Right atrium auricular region (tissue), 2 donors: ENCODE measurements at regions not wholly inside any gene's neighbourhood (a gene's known extent, or its start where the extent isn't known, plus 50 kb on each side); places are given as distances from the start of the nearest gene placed in this dataset.

Source experiments
- DNase-seq: peaks from one replicate; pipeline ENCODE4 v3.0.0-alpha.2; 2019; ENCODE audit warnings: low spot score
- H3K27ac ChIP-seq, 2 donors: fragments of 200-600 bp; sonication (generic); 1 replicate in 1 of 2; 2 replicates in 1 of 2; pipeline ENCODE4 v1.5.1; 2016 to 2019
- H3K27me3 ChIP-seq, 2 donors: fragments of 200-600 bp; sonication (generic); one replicate each; pipeline versions ENCODE4 v1.5.1 to v1.6.0; 2017 to 2019
- H3K36me3 ChIP-seq: fragments of 200-600 bp; sonication (generic); one replicate; pipeline ENCODE4 v1.5.1; 2016
- H3K4me1 ChIP-seq, 2 donors: fragments of 200-600 bp; sonication (generic); one replicate each; pipeline versions ENCODE4 v1.5.1 to v1.6.0; 2017 to 2019
- H3K4me3 ChIP-seq, 2 donors: fragments of 200-600 bp; sonication (generic); 1 replicate in 1 of 2; 2 replicates in 1 of 2; pipeline ENCODE4 v1.5.1; 2017 to 2019; ENCODE audit warnings: mild to moderate bottlenecking in 1 of 2, moderate library complexity in 1 of 2
- H3K9me3 ChIP-seq, 2 donors: fragments of 200-600 bp; sonication (generic); one replicate each; pipeline ENCODE4 v1.5.1; 2019
- TF ChIP-seq, protein P1 (sequence below), 2 donors: fragments of 200-600 bp; sonication (generic); IDR thresholded peaks; one replicate each; pipeline ENCODE4 v1.5.1; 2019; ENCODE audit warnings: antibody characterized with exemption in 2 of 2

- no peaks in the 10 kb centered on the region for H3K9me3 ChIP-seq
Observed at GRCh38 chr12:59940631-59941342, 345.0 kb downstream of the SLC16A7 start.

GRCh38 chr12:59941461-59941860, 345.6 kb downstream of the SLC16A7 start:
- no peaks in the 10 kb centered on the region for H3K4me1 ChIP-seq
- H3K36me3 ChIP-seq: no peaks in the 10 kb centered on the region
- H3K4me3 ChIP-seq: no peak overlapping the region
- TF ChIP-seq, protein P1, sequence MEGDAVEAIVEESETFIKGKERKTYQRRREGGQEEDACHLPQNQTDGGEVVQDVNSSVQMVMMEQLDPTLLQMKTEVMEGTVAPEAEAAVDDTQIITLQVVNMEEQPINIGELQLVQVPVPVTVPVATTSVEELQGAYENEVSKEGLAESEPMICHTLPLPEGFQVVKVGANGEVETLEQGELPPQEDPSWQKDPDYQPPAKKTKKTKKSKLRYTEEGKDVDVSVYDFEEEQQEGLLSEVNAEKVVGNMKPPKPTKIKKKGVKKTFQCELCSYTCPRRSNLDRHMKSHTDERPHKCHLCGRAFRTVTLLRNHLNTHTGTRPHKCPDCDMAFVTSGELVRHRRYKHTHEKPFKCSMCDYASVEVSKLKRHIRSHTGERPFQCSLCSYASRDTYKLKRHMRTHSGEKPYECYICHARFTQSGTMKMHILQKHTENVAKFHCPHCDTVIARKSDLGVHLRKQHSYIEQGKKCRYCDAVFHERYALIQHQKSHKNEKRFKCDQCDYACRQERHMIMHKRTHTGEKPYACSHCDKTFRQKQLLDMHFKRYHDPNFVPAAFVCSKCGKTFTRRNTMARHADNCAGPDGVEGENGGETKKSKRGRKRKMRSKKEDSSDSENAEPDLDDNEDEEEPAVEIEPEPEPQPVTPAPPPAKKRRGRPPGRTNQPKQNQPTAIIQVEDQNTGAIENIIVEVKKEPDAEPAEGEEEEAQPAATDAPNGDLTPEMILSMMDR (IDR thresholded peaks at IDR 0.05): no peak
- H3K27me3 ChIP-seq: no peaks in the 10 kb centered on the region
- H3K9me3 ChIP-seq: no peaks in the 10 kb centered on the region
- no peak for DNase-seq
- no peak overlapping the region for H3K27ac ChIP-seq

More at GRCh38 chr12:59940631-59941342, 345.0 kb downstream of the SLC16A7 start:
- H3K27me3 ChIP-seq: no peaks in the 10 kb centered on the region
- no peaks in the 10 kb centered on the region for H3K4me1 ChIP-seq
- H3K27ac ChIP-seq: no peak overlapping the region
- no peak overlapping the region for H3K4me3 ChIP-seq
- no peak for DNase-seq
- TF ChIP-seq, protein P1 (IDR thresholded peaks at IDR 0.05): no peak
- H3K36me3 ChIP-seq: no peaks in the 10 kb centered on the region

DNA sequence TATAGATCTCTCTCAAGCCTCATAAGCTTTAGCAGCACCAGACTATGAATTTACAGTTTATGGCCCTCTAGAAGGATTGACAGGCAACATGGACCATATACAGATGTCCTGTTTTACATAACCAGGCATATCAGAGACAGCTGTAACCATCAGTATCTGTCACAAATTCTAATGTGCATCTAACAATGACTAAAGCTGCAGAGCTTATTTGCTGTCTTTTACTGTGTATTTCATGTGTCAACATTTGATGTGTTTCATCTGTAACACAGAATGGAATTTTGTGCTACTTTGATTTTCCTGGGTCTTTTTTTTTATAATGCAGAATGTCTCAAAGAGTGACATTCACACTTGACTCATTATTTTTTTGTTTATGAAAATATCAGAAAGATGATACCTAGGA, 348.3 kb downstream of the SLC16A7 start:
- DNase-seq: no peak
- no peaks in the 10 kb centered on the region for H3K36me3 ChIP-seq
- no peaks in the 10 kb centered on the region for H3K27me3 ChIP-seq
- no peak overlapping the region for H3K27ac ChIP-seq
- H3K4me3 ChIP-seq: no peak overlapping the region
- TF ChIP-seq, protein P1 (IDR thresholded peaks at IDR 0.05): no peak
- H3K9me3 ChIP-seq: no peaks in the 10 kb centered on the region
- H3K4me1 ChIP-seq: no peaks in the 10 kb centered on the region

DNA sequence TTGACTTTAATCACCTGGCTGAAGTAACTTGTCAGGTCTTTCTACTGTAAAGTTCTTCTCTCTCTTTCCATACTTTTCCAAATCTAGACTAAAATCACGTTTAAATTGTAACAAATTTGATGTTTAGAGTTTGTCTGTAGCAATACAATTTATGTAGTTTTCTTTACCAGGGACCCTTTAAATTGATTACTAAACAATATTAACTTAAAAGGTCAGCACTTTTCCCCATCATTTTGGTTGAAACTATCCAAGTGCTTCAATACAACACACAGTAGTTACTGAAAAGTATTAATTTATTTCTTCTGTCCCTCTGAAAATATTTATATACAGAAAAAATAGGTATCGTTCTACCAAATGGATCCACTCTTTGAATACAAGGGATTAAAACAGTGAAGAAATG, 350.8 kb downstream of the SLC16A7 start:
- TF ChIP-seq, protein P1 (IDR thresholded peaks at IDR 0.05): no peak
- no peaks in the 10 kb centered on the region for H3K4me1 ChIP-seq
- H3K4me3 ChIP-seq: no peak overlapping the region
- no peak overlapping the region for H3K27ac ChIP-seq
- no peaks in the 10 kb centered on the region for H3K27me3 ChIP-seq
- no peaks in the 10 kb centered on the region for H3K9me3 ChIP-seq
- no peak for DNase-seq
- no peaks in the 10 kb centered on the region for H3K36me3 ChIP-seq

- Histone ChIP-seq H3K27ac (no peak overlapping the region), H3K9me3 (no peaks in the 10 kb centered on the region), H3K4me1 (no peaks in the 10 kb centered on the region), H3K36me3 (no peaks in the 10 kb centered on the region), H3K4me3 (no peak overlapping the region), H3K27me3 (no peaks in the 10 kb centered on the region)
- TF ChIP-seq, protein P1 (IDR thresholded peaks at IDR 0.05): no peak
- DNase-seq: no peak
Observed at GRCh38 chr12:59963546-59963945, 367.7 kb downstream of the SLC16A7 start.

DNA sequence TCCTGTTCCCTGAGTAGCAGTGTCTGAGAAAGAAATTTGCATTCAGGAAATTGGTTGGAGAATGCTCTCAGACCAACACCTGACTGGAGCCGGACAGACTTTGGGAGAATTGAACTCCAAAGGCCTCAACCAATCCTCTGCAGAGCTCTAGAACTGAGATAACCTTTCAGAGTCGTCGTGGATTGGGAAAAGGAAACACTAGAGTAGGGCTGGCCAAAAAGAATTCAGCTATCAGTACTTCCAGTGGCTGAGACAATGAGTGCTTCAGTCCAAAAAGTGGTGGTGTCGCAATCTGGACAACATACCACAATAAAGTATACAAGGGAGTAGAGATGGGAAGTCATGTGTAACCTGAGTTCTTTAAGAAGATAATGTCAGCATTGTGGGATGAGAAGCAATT, 377.1 kb downstream of the SLC16A7 start:
- TF ChIP-seq, protein P1 (IDR thresholded peaks at IDR 0.05): no peak
- H3K4me3 ChIP-seq: no peak overlapping the region
- no peaks in the 10 kb centered on the region for H3K9me3 ChIP-seq
- no peaks in the 10 kb centered on the region for H3K36me3 ChIP-seq
- H3K4me1 ChIP-seq: no peaks in the 10 kb centered on the region
- no peak overlapping the region for H3K27ac ChIP-seq
- no peaks in the 10 kb centered on the region for H3K27me3 ChIP-seq
- DNase-seq: no peak
